Osteoblast (primary cell): ENCODE measurements at regions not wholly inside any gene's neighbourhood (a gene's known extent, or its start where the extent isn't known, plus 50 kb on each side); places are given as distances from the start of the nearest gene placed in this dataset.

Source experiments
- DNase-seq: peaks from one replicate; pipeline ENCODE4 v3.0.0; 2011; ENCODE audit warnings: low spot score, mixed read lengths; ENCODE audit not compliant: insufficient read length; ENCODE audit errors: missing footprints
- H2AFZ ChIP-seq: 2 replicates; pipeline ENCODE4 v1.6.0; 2011; ENCODE audit warnings: mild to moderate bottlenecking, low read length
- H3K27ac ChIP-seq: 2 replicates; pipeline ENCODE4 v1.5.1; 2011; ENCODE audit warnings: mild to moderate bottlenecking, low read depth, low read length, moderate library complexity
- H3K27me3 ChIP-seq: 2 replicates; pipeline ENCODE4 v1.6.0; 2012; ENCODE audit warnings: mild to moderate bottlenecking, control low read depth, inconsistent platforms, low read length, moderate library complexity; ENCODE audit not compliant: insufficient read depth
- H3K36me3 ChIP-seq: 2 replicates; pipeline ENCODE4 v1.5.1; 2011; ENCODE audit warnings: mild to moderate bottlenecking, low read length, control low read depth, moderate library complexity; ENCODE audit not compliant: insufficient read depth
- H3K4me1 ChIP-seq: 2 replicates; pipeline ENCODE4 v1.5.1; 2011; ENCODE audit warnings: mild to moderate bottlenecking, low read length, control low read depth, moderate library complexity; ENCODE audit not compliant: insufficient read depth
- H3K4me2 ChIP-seq: 2 replicates; pipeline ENCODE4 v1.6.0; 2011; ENCODE audit warnings: mild to moderate bottlenecking, low read length; ENCODE audit not compliant: insufficient read depth
- H3K4me3 ChIP-seq: fragments of 200-600 bp; sonication (generic); 3 replicates; pipeline ENCODE4 v1.5.1; 2012; ENCODE audit warnings: mild to moderate bottlenecking, low read length, inconsistent platforms; ENCODE audit not compliant: insufficient read depth
- H3K79me2 ChIP-seq: 2 replicates; pipeline ENCODE4 v1.6.0; 2012; ENCODE audit warnings: mild to moderate bottlenecking, low read length, control low read depth, inconsistent platforms; ENCODE audit not compliant: insufficient read depth
- H3K9me3 ChIP-seq: 2 replicates; pipeline ENCODE4 v1.5.1; 2011; ENCODE audit warnings: low read depth, low read length, control low read depth
- H4K20me1 ChIP-seq: 2 replicates; pipeline ENCODE4 v1.6.0; 2012; ENCODE audit warnings: mild to moderate bottlenecking, low read length, control low read depth; ENCODE audit not compliant: insufficient read depth
- TF ChIP-seq, protein P1 (sequence below): IDR thresholded peaks from 2 replicates; pipeline ENCODE4 v1.5.1; 2011; ENCODE audit warnings: mild to moderate bottlenecking, low read depth, low read length, moderate library complexity; ENCODE audit errors: extremely low read depth

GRCh38 chr10:130560573-130560972 lies 424.4 kb downstream of the GLRX3 start:
- no peaks in the 10 kb centered on the region for H3K27me3 ChIP-seq
- H3K27ac ChIP-seq = no peak overlapping the region
- TF ChIP-seq, protein P1, sequence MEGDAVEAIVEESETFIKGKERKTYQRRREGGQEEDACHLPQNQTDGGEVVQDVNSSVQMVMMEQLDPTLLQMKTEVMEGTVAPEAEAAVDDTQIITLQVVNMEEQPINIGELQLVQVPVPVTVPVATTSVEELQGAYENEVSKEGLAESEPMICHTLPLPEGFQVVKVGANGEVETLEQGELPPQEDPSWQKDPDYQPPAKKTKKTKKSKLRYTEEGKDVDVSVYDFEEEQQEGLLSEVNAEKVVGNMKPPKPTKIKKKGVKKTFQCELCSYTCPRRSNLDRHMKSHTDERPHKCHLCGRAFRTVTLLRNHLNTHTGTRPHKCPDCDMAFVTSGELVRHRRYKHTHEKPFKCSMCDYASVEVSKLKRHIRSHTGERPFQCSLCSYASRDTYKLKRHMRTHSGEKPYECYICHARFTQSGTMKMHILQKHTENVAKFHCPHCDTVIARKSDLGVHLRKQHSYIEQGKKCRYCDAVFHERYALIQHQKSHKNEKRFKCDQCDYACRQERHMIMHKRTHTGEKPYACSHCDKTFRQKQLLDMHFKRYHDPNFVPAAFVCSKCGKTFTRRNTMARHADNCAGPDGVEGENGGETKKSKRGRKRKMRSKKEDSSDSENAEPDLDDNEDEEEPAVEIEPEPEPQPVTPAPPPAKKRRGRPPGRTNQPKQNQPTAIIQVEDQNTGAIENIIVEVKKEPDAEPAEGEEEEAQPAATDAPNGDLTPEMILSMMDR = no peak
- no peaks in the 10 kb centered on the region for H3K9me3 ChIP-seq
- no peaks in the 10 kb centered on the region for H4K20me1 ChIP-seq
- no peak for DNase-seq
- H3K4me1 ChIP-seq = no peaks in the 10 kb centered on the region
- H3K4me3 ChIP-seq = no peak overlapping the region
- no peaks in the 10 kb centered on the region for H3K79me2 ChIP-seq
- H3K36me3 ChIP-seq = no peaks in the 10 kb centered on the region
- no peak overlapping the region for H3K4me2 ChIP-seq
- no peak overlapping the region for H2AFZ ChIP-seq

GRCh38 chr10:130561681-130562080 lies 425.5 kb downstream of the GLRX3 start:
- Histone ChIP-seq H3K79me2 (no peaks in the 10 kb centered on the region), H3K4me3 (no peak overlapping the region), H3K4me1 (no peaks in the 10 kb centered on the region), H2AFZ (no peak overlapping the region), H3K36me3 (no peaks in the 10 kb centered on the region), H3K27me3 (no peaks in the 10 kb centered on the region), H4K20me1 (no peaks in the 10 kb centered on the region), H3K9me3 (no peaks in the 10 kb centered on the region), H3K4me2 (no peak overlapping the region), H3K27ac (no peak overlapping the region)
- TF ChIP-seq, protein P1 = no peak
- DNase-seq = no peak

- Histone ChIP-seq H3K79me2 (no peaks in the 10 kb centered on the region), H3K9me3 (no peaks in the 10 kb centered on the region), H3K27me3 (no peaks in the 10 kb centered on the region), H3K4me1 (no peaks in the 10 kb centered on the region), H3K4me3 (no peak overlapping the region), H3K4me2 (no peak overlapping the region), H2AFZ (no peak overlapping the region), H3K27ac (no peak overlapping the region), H3K36me3 (no peaks in the 10 kb centered on the region), H4K20me1 (no peaks in the 10 kb centered on the region)
- TF ChIP-seq, protein P1 = no peak
- no peak for DNase-seq
Observed at GRCh38 chr10:130567011-130567410, 430.8 kb downstream of the GLRX3 start.

DNA sequence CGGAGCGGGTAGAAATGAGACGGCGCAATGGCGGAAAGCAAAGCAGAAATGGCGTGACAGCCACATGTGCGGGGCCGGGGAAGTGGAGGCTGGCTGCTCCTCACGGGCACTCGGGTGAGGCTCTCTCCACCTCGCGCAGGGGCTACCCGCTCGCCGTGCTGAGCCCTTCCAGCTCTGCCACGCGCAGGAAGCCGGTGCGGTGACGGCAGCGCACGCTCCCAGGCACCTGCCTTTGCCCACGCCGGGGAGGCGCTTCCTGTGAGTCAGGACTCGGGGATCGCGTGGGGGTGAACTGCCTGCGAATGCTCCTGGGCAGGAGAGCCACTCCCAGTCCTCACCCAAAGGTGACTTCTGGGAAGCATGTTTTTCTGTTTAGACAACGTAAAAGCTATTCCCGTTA lies 431.2 kb downstream of the GLRX3 start:
- H3K4me2 ChIP-seq = no peak overlapping the region
- no peak for DNase-seq
- H3K79me2 ChIP-seq = no peaks in the 10 kb centered on the region
- H2AFZ ChIP-seq = no peak overlapping the region
- H3K36me3 ChIP-seq = no peaks in the 10 kb centered on the region
- TF ChIP-seq, protein P1 = no peak
- H4K20me1 ChIP-seq = no peaks in the 10 kb centered on the region
- H3K4me1 ChIP-seq = no peaks in the 10 kb centered on the region
- H3K27ac ChIP-seq = no peak overlapping the region
- H3K27me3 ChIP-seq = no peaks in the 10 kb centered on the region
- H3K4me3 ChIP-seq = no peak overlapping the region
- no peaks in the 10 kb centered on the region for H3K9me3 ChIP-seq
